ENCODE measurements at regions not wholly inside any gene's neighbourhood (a gene's known extent, or its start where the extent isn't known, plus 50 kb on each side); places are given as distances from the start of the nearest gene placed in this dataset.
"Not testable (repeated sequence)": the region's sequence is repeated elsewhere in the genome, so short reads cannot be mapped to it uniquely, and the experiment has no call there.

GRCh38 chr7:23938215-23938614 is 228.2 kb downstream of the STK31 start:
- DNase-seq (ENCODE audit: low spot score), result no peak

DNA sequence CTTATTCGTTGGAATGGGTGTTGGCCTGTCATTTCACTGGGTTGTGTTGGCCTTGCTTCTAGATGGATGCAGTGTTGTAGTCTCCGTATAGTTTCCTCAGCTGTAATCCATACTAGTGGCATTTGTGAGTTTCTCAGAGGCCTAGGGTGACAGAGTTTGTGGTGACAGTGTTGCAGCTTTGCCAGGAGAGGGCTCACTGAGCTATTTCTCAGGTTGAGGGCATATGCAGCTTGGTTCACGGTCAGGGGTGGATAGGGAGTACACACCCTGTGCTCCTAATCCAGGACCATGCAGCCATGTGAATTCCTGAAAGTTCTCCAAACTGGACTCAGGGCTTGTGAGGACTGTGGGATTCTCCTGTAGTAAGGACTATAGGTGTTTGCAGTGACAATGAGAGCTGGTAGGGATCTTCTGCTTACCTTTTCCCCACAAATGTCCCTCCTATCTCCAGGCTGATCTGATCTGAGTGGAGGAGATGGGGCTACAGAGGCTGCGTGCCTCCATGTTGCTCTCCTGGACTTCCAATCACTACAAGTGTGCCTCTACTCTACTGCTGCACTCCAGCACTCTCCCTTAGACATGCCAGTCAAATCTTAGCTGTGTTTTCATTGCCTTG is 229.0 kb downstream of the STK31 start:
- peak; percentile 85 for DNase-seq (ENCODE audit: low spot score)

- DNase-seq (ENCODE audit: low spot score), result not testable (repeated sequence)
Observed at GRCh38 chr7:23939747-23940146, 229.7 kb downstream of the STK31 start.

- DNase-seq (ENCODE audit: low spot score), result no peak
Observed at GRCh38 chr7:23941551-23941950, 231.5 kb downstream of the STK31 start.

DNA sequence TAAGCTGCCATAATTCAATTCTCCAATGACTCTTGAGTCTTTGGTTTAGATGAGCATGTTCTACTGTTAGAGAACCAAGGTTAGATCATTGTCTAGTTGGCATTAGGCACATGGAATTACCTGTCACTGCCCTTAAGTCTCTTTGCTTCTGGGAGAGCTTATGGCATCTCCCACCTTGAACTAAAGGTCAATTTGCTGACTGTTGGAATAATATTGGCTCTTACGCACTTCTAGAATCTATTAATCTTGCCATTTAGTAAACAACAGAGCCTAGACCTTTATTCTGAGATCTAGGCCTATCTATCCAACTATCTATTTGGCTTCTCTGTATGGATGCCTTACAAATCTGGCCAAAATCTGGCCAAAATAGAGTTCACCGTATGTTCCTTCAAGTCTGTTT is 232.0 kb downstream of the STK31 start:
- DNase-seq (ENCODE audit: low spot score), result no peak

GRCh38 chr7:23944131-23944530 is 234.1 kb downstream of the STK31 start:
- DNase-seq (ENCODE audit: low spot score), result no peak

DNA sequence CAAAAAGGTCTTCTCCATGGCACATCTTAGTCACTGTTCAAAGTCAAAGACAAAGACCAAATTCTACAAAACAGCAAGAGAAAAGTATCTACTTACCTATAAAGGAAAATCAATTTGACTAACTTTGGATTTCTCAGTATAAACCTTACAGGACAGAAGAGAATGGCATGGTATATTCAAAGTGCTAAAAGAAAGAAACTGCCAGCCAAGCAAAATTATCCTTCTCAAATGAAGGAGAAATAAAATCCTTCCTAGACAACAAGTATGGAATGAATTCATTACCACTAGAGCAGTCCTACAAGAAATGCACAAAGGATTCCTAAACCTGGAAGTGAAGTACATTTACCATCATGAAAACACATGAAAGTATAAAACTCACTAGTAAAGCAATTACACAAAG is 235.5 kb downstream of the STK31 start:
- DNase-seq (ENCODE audit: low spot score), result no peak

- peak; percentile 22 for DNase-seq (ENCODE audit: low spot score)
Observed at GRCh38 chr7:23955145-23955544, 245.1 kb downstream of the STK31 start.

- DNase-seq (ENCODE audit: low spot score), result no peak
Observed at GRCh38 chr7:23955600-23956149, 245.7 kb downstream of the STK31 start.

GRCh38 chr7:23956772-23957576 is 247.0 kb downstream of the STK31 start:
- DNase-seq (ENCODE audit: low spot score), result no peak

DNA sequence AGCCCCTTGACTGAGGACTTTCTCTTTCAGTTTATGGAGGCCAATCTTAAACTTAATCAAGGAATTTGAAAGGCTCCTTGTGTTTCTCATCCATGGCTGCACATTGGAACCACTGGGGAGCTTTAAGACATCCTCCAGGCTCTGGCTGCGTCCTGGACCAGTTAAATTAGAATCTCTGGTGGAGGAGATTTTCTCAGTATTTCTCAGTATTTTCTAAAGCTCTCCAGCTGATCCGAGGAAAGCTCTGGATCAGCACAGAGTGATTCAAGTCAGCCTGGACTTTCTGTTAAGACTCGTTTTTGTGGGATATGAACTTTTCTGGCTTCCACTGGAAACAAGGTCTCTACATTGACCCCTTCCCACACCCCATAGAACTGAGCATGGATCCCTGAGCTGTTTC is 249.8 kb downstream of the STK31 start:
- DNase-seq (ENCODE audit: low spot score), result no peak

- no peak for DNase-seq (ENCODE audit: low spot score)
Observed at GRCh38 chr7:23960361-23960760, 250.3 kb downstream of the STK31 start.

- DNase-seq (ENCODE audit: low spot score), result no peak
Observed at GRCh38 chr7:23963461-23964165, 253.6 kb downstream of the STK31 start.

DNA sequence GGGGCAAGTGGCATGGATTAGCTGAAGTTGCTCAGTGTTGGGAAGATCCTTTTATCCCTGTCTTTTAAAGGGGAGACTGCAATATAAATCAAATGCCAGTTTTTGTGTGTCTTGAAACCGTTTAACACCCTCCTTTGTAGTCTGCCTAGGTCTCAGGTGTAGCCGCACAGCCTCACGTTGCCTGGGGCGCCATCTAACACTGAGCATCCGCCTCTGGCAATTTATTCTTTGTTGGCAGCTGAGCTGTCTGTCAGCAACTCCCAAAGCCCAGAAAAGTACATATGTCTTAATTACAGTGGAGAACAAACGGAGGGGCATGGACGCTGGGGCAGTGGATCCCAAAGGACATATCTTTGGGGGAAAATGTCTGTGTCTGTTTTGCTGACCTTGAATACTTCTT is 254.7 kb downstream of the STK31 start:
- no peak for DNase-seq (ENCODE audit: low spot score)

DNA sequence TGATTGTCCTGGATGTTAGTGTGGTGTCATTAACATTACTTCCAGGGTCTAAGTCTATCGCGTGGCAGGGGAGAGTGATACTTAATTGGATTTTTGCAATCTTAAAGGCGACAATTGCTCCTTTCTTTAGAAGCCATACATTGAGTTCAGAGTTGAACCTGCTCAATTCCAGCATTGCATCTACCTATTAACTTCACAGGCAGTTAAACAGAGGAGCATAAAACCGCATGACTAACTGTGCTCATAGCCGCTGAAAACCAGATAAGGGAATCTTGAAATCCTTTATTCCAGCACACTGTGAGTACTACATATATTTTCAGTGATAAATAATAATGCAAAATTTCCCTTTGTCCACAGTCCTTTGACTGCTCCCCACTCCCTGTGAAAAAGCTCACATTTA is 255.3 kb downstream of the STK31 start:
- DNase-seq (ENCODE audit: low spot score), result no peak

DNA sequence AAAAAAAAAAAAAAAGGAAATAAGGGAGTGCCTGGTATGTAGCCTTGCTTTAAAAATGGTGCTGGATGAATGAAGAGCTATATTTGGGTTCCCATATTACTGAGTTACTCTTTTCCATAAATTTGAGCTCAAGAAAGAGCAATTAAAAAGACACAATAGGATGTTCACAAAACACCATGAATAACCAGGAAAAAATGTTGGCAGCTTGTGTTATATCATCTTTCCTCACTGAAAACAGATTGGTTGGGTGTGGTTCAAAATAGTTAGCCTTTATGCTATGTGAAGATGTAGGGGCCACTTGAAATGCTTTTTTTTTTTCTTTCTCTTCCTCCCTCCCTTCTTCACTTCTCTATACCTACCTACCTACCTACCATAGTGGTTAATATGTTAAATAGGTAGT is 256.9 kb downstream of the STK31 start:
- no peak for DNase-seq (ENCODE audit: low spot score)

- no peak for DNase-seq (ENCODE audit: low spot score)
Observed at GRCh38 chr7:23967949-23968599, 258.1 kb downstream of the STK31 start.

DNA sequence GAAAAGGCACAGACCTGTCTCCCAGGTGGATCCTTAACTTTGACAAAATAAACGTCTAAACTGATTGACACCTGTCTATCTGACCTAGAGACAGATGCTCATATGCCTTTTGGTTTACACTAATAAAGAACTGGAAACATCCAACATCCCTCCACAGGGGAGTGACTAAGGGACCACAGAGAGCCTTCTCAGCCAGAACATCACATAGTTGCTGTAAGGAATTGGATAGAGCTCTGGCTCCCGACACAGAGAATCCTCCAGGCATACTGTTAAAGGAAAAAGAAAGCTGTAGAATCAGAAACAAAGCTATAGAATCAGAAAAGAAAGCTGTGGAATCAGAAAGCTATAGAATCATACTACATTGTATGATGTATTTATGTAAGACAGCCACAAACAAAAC is 258.8 kb downstream of the STK31 start:
- no peak for DNase-seq (ENCODE audit: low spot score)

DNA sequence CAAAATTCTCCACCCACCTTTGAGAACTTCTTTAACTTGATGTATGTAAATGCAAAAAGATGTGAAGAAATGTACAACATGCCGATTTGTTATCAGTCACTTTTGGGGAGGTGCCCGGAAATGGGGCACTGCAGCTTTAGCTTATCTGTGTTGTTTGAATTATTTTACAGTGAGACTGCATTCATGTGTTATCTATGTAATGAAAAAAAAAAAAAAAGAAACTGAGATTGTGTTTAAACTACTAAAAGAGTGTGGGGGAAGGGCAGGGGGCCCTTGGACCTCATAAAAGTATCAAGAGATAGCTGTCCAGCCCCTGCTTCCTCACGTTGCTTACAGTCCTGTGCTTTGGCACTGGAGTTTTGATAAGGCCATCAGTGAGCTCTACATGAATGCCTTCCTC is 259.4 kb downstream of the STK31 start:
- no peak for DNase-seq (ENCODE audit: low spot score)

- no peak for DNase-seq (ENCODE audit: low spot score)
Observed at GRCh38 chr7:23970193-23970592, 260.2 kb downstream of the STK31 start.

DNA sequence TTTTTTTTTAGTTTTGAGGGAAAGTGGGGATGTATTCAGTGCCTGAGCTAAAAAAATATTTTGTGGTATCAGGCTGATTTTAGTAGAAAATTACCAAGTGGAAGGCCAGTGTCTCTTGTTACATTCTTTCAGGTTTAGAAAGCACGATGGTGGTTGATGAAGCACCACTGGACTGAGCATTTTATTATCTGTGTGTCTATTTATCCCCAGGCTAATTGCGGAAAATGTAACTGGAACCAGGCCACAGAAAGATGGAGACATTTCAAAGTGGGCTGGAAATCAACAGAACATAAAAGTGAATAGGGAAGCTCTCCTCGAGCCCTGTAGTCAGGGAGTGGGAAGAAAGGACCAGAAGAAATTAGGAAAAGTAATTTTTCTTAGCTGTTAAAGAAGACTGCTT is 261.0 kb downstream of the STK31 start:
- no peak for DNase-seq (ENCODE audit: low spot score)

GRCh38 chr7:23972057-23972456 is 262.0 kb downstream of the STK31 start:
- DNase-seq (ENCODE audit: low spot score), result no peak

Data from SW480 (cell line).